Mesenchymal stem cell (in vitro differentiated cells and primary cell): ENCODE measurements at regions not wholly inside any gene's neighbourhood (a gene's known extent, or its start where the extent isn't known, plus 50 kb on each side); places are given as distances from the start of the nearest gene placed in this dataset.

ENCODE experiments used
- DNase-seq: peaks from one replicate; pipeline ENCODE4 v3.0.0-alpha.2; 2013
- H2AFZ ChIP-seq: one replicate; pipeline ENCODE4 v1.6.1; 2013; ENCODE audit warnings: low read depth, mild to moderate bottlenecking, control low read depth, inconsistent platforms, low read length, moderate library complexity
- H2AK5ac ChIP-seq: 2 replicates; pipeline ENCODE4 v1.6.1; 2013; ENCODE audit warnings: low read length, moderate library complexity, mild to moderate bottlenecking, inconsistent platforms; ENCODE audit not compliant: severe bottlenecking
- H2BK120ac ChIP-seq: one replicate; pipeline ENCODE4 v1.6.1; 2013; ENCODE audit warnings: low read depth, mild to moderate bottlenecking, inconsistent platforms, low read length, moderate library complexity
- H2BK12ac ChIP-seq, 2 experiments: one replicate each; pipeline ENCODE4 v1.6.1; 2013; ENCODE audit warnings: inconsistent platforms in 2 of 2, low read length in 2 of 2, mild to moderate bottlenecking in 2 of 2, moderate library complexity in 2 of 2, control low read depth in 1 of 2
- H2BK15ac ChIP-seq: one replicate; pipeline ENCODE4 v1.6.1; 2013; ENCODE audit warnings: mild to moderate bottlenecking, low read depth, inconsistent platforms; ENCODE audit not compliant: poor library complexity, severe bottlenecking
- H2BK5ac ChIP-seq: 2 replicates; pipeline ENCODE4 v1.6.1; 2013; ENCODE audit warnings: low read depth, mild to moderate bottlenecking, low read length, control low read depth, inconsistent platforms; ENCODE audit not compliant: poor library complexity, severe bottlenecking
- H3K14ac ChIP-seq, 2 experiments: one replicate each; pipeline ENCODE4 v1.6.1; 2013; ENCODE audit warnings: inconsistent platforms in 2 of 2, low read length in 2 of 2, control low read depth in 1 of 2, mild to moderate bottlenecking in 1 of 2, moderate library complexity in 1 of 2
- H3K18ac ChIP-seq, 2 experiments: one replicate each; pipeline ENCODE4 v1.6.1; 2013; ENCODE audit warnings: inconsistent platforms in 2 of 2, low read length in 2 of 2, control low read depth in 1 of 2, low read depth in 1 of 2, mild to moderate bottlenecking in 1 of 2
- H3K23ac ChIP-seq, 2 experiments: one replicate each; pipeline ENCODE4 v1.6.1; 2013; ENCODE audit warnings: inconsistent platforms in 2 of 2, low read length in 2 of 2, mild to moderate bottlenecking in 2 of 2, moderate library complexity in 2 of 2, control low read depth in 1 of 2
- H3K27ac ChIP-seq: 2 replicates; pipeline ENCODE4 v1.5.1; 2013; ENCODE audit warnings: mild to moderate bottlenecking, moderate library complexity, low read length, control low read depth, inconsistent platforms; ENCODE audit not compliant: poor library complexity, severe bottlenecking
- H3K27me3 ChIP-seq, 2 experiments: 2 replicates each; pipeline versions ENCODE4 v1.6.1 to v1.7.0; 2013; ENCODE audit warnings: low read length in 2 of 2, mild to moderate bottlenecking in 2 of 2, moderate library complexity in 2 of 2, control low read depth in 1 of 2, inconsistent platforms in 1 of 2; ENCODE audit not compliant: control insufficient read depth in 1 of 2, insufficient read depth in 1 of 2
- H3K36me3 ChIP-seq, 2 experiments: 2 replicates each; pipeline versions ENCODE4 v1.6.1 to v1.7.0; 2013; ENCODE audit warnings: low read length in 2 of 2, control low read depth in 1 of 2, inconsistent platforms in 1 of 2, low read depth in 1 of 2, mild to moderate bottlenecking in 1 of 2; ENCODE audit not compliant: insufficient read depth in 2 of 2, control insufficient read depth in 1 of 2
- H3K4ac ChIP-seq, 2 experiments: one replicate each; pipeline ENCODE4 v1.6.1; 2013; ENCODE audit warnings: inconsistent platforms in 2 of 2, low read length in 2 of 2, mild to moderate bottlenecking in 2 of 2, moderate library complexity in 2 of 2, control low read depth in 1 of 2, low read depth in 1 of 2
- H3K4me1 ChIP-seq: 2 replicates; pipeline ENCODE4 v1.6.1; 2013; ENCODE audit warnings: low read depth, low read length, control low read depth; ENCODE audit not compliant: control insufficient read depth, insufficient read depth
- H3K4me2 ChIP-seq: 2 replicates; pipeline ENCODE4 v1.6.1; 2013; ENCODE audit warnings: low read length, mild to moderate bottlenecking, inconsistent platforms; ENCODE audit not compliant: poor library complexity, severe bottlenecking
- H3K4me3 ChIP-seq, 2 experiments: 2 replicates each; pipeline versions ENCODE4 v1.5.1 to v1.7.0; 2013; ENCODE audit warnings: low read length in 2 of 2, mild to moderate bottlenecking in 2 of 2, control low read depth in 1 of 2, low read depth in 1 of 2; ENCODE audit not compliant: insufficient read depth in 1 of 2
- H3K79me1 ChIP-seq: replicated peaks from 2 replicates; pipeline ENCODE4 v1.6.1; 2013; ENCODE audit warnings: mild to moderate bottlenecking, control low read depth, low read length, inconsistent platforms; ENCODE audit not compliant: poor library complexity, severe bottlenecking
- H3K9ac ChIP-seq: 2 replicates; pipeline ENCODE4 v1.7.0; 2013; ENCODE audit warnings: mild to moderate bottlenecking, low read length, moderate library complexity
- H3K9me3 ChIP-seq: 2 replicates; pipeline ENCODE4 v1.7.0; 2013; ENCODE audit warnings: mild to moderate bottlenecking, low read length; ENCODE audit not compliant: control insufficient read depth
- H4K8ac ChIP-seq: one replicate; pipeline ENCODE4 v1.6.1; 2013; ENCODE audit warnings: inconsistent platforms, mild to moderate bottlenecking, low read length, moderate library complexity
- H4K91ac ChIP-seq: one replicate; pipeline ENCODE4 v1.6.1; 2013; ENCODE audit warnings: mild to moderate bottlenecking, low read length, inconsistent platforms
- WGBS: methylation state at CpG from one replicate; pipeline ENCODE4 v1.1.7; 2013; ENCODE audit warnings: mixed read lengths; 5-methylcytosine and 5-hydroxymethylcytosine counted together

- no peak overlapping the region for H3K4ac ChIP-seq
- no peak for DNase-seq
- H3K4me2 ChIP-seq = no peak overlapping the region
- no peak overlapping the region for H2BK12ac ChIP-seq
- no peaks in the 10 kb centered on the region for H3K79me1 ChIP-seq
- no peaks in the 10 kb centered on the region for H3K4me1 ChIP-seq
- no peak overlapping the region for H2BK15ac ChIP-seq
- H3K9me3 ChIP-seq = peaks cover 4% of the 10 kb centered on the region
- H2AFZ ChIP-seq = no peak overlapping the region
- H4K91ac ChIP-seq = no peak overlapping the region
- H3K23ac ChIP-seq = no peak overlapping the region
- WGBS = no CpG with 5 or more reads among the region's 2 CpGs
- H2BK120ac ChIP-seq = no peak overlapping the region
- no peak overlapping the region for H3K27ac ChIP-seq
- no peak overlapping the region for H3K9ac ChIP-seq
- H3K18ac ChIP-seq = no peak overlapping the region
- H2BK5ac ChIP-seq = no peak overlapping the region
- no peak overlapping the region for H3K4me3 ChIP-seq
- H3K36me3 ChIP-seq = no peaks in the 10 kb centered on the region
- no peaks in the 10 kb centered on the region for H3K27me3 ChIP-seq
- no peak overlapping the region for H4K8ac ChIP-seq
- H3K14ac ChIP-seq = no peak overlapping the region
- no peak overlapping the region for H2AK5ac ChIP-seq
Measured at GRCh38 chr3:59299561-59299960, 249.7 kb upstream of the CFAP20DC start.

- no peak overlapping the region for H3K18ac ChIP-seq
- H3K4me1 ChIP-seq = no peaks in the 10 kb centered on the region
- H2BK120ac ChIP-seq = no peak overlapping the region
- no peak overlapping the region for H3K4ac ChIP-seq
- no peak overlapping the region for H3K4me2 ChIP-seq
- no peak overlapping the region for H2BK15ac ChIP-seq
- H3K79me1 ChIP-seq = no peaks in the 10 kb centered on the region
- H3K27me3 ChIP-seq = no peaks in the 10 kb centered on the region
- no peak overlapping the region for H4K8ac ChIP-seq
- H2BK5ac ChIP-seq = no peak overlapping the region
- H2AFZ ChIP-seq = no peak overlapping the region
- no peak overlapping the region for H2AK5ac ChIP-seq
- H3K36me3 ChIP-seq = no peaks in the 10 kb centered on the region
- no peak overlapping the region for H3K27ac ChIP-seq
- H3K9me3 ChIP-seq = peaks cover 3% of the 10 kb centered on the region
- no peak overlapping the region for H4K91ac ChIP-seq
- no peak overlapping the region for H2BK12ac ChIP-seq
- H3K4me3 ChIP-seq = no peak overlapping the region
- no peak overlapping the region for H3K9ac ChIP-seq
- no peak overlapping the region for H3K23ac ChIP-seq
- no peak for DNase-seq
- H3K14ac ChIP-seq = no peak overlapping the region
Measured at GRCh38 chr3:59290358-59290757, 240.5 kb upstream of the CFAP20DC start.

- no peak overlapping the region for H2BK12ac ChIP-seq
- H3K9me3 ChIP-seq = peaks cover 3% of the 10 kb centered on the region
- no peak overlapping the region for H3K18ac ChIP-seq
- no peak overlapping the region for H3K4me3 ChIP-seq
- H3K4me1 ChIP-seq = no peaks in the 10 kb centered on the region
- H3K27me3 ChIP-seq = no peaks in the 10 kb centered on the region
- no peak overlapping the region for H2AFZ ChIP-seq
- H3K36me3 ChIP-seq = no peaks in the 10 kb centered on the region
- H2BK120ac ChIP-seq = no peak overlapping the region
- H3K4ac ChIP-seq = no peak overlapping the region
- H3K79me1 ChIP-seq = no peaks in the 10 kb centered on the region
- H3K27ac ChIP-seq = no peak overlapping the region
- no peak for DNase-seq
- H2BK5ac ChIP-seq = no peak overlapping the region
- H2AK5ac ChIP-seq = no peak overlapping the region
- no peak overlapping the region for H2BK15ac ChIP-seq
- no peak overlapping the region for H3K9ac ChIP-seq
- H3K14ac ChIP-seq = no peak overlapping the region
- H4K8ac ChIP-seq = no peak overlapping the region
- H4K91ac ChIP-seq = no peak overlapping the region
- WGBS = 100% methylated on average over 1 of the region's 1 CpG
- H3K4me2 ChIP-seq = no peak overlapping the region
- no peak overlapping the region for H3K23ac ChIP-seq
Measured at GRCh38 chr3:59289831-59290230, 240.0 kb upstream of the CFAP20DC start.

- Histone ChIP-seq H3K27ac (no peak overlapping the region), H4K8ac (no peak overlapping the region), H2BK120ac (no peak overlapping the region), H3K36me3 (no peaks in the 10 kb centered on the region), H3K4ac (no peak overlapping the region), H3K9ac (no peak overlapping the region), H3K79me1 (no peaks in the 10 kb centered on the region), H2BK5ac (no peak overlapping the region), H3K27me3 (no peaks in the 10 kb centered on the region), H3K18ac (no peak overlapping the region), H2BK12ac (no peak overlapping the region), H2BK15ac (no peak overlapping the region), H2AFZ (no peak overlapping the region), H3K4me3 (no peak overlapping the region), H3K23ac (no peak overlapping the region), H3K14ac (no peak overlapping the region), H3K4me2 (no peak overlapping the region), H3K9me3 (peaks cover 3% of the 10 kb centered on the region), H3K4me1 (no peaks in the 10 kb centered on the region), H4K91ac (no peak overlapping the region), H2AK5ac (no peak overlapping the region)
- WGBS = 61% methylated on average over 3 of the region's 3 CpGs
- no peak for DNase-seq
Measured at GRCh38 chr3:59288951-59289350, 239.1 kb upstream of the CFAP20DC start.
